ENCODE measurements at regions not wholly inside any gene's neighbourhood (a gene's known extent, or its start where the extent isn't known, plus 50 kb on each side); places are given as distances from the start of the nearest gene placed in this dataset.

DNA sequence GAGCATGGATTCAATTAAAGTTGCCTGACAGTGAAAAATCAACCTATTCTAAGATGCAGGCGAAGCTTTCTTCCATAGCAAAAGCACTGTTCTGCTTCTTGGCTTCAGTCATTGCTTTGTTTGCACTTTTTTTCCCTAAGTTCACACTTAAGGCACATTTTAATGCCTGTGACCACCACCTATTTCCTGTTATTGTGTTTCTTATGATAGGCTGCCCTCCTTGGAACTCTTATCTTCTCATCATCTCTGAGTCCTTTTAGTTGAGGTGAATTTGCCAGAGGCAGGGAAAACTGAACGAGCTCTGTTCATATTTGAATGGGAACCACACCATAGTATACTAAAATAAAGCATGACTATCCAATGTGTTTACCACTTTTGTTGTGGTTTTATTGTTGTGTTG lies 119.8 kb downstream of the SPCS3 start:
- no peak overlapping the region for H3K4me3 Mint-ChIP-seq
- no peaks in the 10 kb centered on the region for H3K9me3 Mint-ChIP-seq
- no peak overlapping the region for H3K27ac ChIP-seq (ENCODE audit: insufficient read length, low read depth, low read length)
- no peak overlapping the region for H3K4ac ChIP-seq (ENCODE audit: low read depth, low read length)
- H4K5ac ChIP-seq (ENCODE audit: insufficient read length, low read depth, low read length), result no peak overlapping the region
- no peak overlapping the region for H3K4me2 ChIP-seq (ENCODE audit: insufficient read depth, insufficient read length, low read length)
- H3K79me1 ChIP-seq (ENCODE audit: insufficient read depth, low read depth, low read length, poor library complexity, severe bottlenecking), result no peaks in the 10 kb centered on the region
- no peak overlapping the region for H3K56ac ChIP-seq (ENCODE audit: insufficient read length, low read depth, low read length)
- no peaks in the 10 kb centered on the region for H3K27me3 Mint-ChIP-seq (ENCODE audit: low read depth)
- no peak overlapping the region for H3K9ac ChIP-seq (ENCODE audit: extremely low read depth, insufficient read length, low read length)
- no peaks in the 10 kb centered on the region for H3K23me2 ChIP-seq (ENCODE audit: insufficient read length, low read depth, low read length, poor library complexity, severe bottlenecking)
- no peaks in the 10 kb centered on the region for H3K4me1 Mint-ChIP-seq
- H2BK15ac ChIP-seq (ENCODE audit: low read depth, low read length), result no peak overlapping the region
- no peak overlapping the region for H4K8ac ChIP-seq (replicated peaks; ENCODE audit: insufficient read length, low read depth, low read length)
- no peak overlapping the region for H2BK12ac ChIP-seq (ENCODE audit: insufficient read length, low read depth, low read length)
- no peaks in the 10 kb centered on the region for H3K27me3 ChIP-seq (ENCODE audit: insufficient read depth, low read length)
- H3K4me1 ChIP-seq (ENCODE audit: insufficient read depth, low read length), result no peaks in the 10 kb centered on the region
- DNase-seq, result no peak
- no peaks in the 10 kb centered on the region for H3K79me2 ChIP-seq (ENCODE audit: insufficient read depth, low read length)
- no peak overlapping the region for H3K18ac ChIP-seq (ENCODE audit: insufficient read length, low read depth, low read length)
- no peak overlapping the region for H3K27ac Mint-ChIP-seq
- no CpG with 5 or more reads among the region's 2 CpGs for WGBS (ENCODE audit: extremely low coverage, insufficient read length, low lambda C conversion rate)
- TF ChIP-seq, protein P1, sequence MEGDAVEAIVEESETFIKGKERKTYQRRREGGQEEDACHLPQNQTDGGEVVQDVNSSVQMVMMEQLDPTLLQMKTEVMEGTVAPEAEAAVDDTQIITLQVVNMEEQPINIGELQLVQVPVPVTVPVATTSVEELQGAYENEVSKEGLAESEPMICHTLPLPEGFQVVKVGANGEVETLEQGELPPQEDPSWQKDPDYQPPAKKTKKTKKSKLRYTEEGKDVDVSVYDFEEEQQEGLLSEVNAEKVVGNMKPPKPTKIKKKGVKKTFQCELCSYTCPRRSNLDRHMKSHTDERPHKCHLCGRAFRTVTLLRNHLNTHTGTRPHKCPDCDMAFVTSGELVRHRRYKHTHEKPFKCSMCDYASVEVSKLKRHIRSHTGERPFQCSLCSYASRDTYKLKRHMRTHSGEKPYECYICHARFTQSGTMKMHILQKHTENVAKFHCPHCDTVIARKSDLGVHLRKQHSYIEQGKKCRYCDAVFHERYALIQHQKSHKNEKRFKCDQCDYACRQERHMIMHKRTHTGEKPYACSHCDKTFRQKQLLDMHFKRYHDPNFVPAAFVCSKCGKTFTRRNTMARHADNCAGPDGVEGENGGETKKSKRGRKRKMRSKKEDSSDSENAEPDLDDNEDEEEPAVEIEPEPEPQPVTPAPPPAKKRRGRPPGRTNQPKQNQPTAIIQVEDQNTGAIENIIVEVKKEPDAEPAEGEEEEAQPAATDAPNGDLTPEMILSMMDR (conservative IDR thresholded peaks at IDR 0.05), result no peak
- H2BK5ac ChIP-seq (ENCODE audit: insufficient read length, low read length), result no peak overlapping the region
- peak overlapping the region; percentile 8 for H2AFZ ChIP-seq (ENCODE audit: low read length)
- H3K9me3 ChIP-seq (ENCODE audit: control insufficient read depth, low read depth, low read length), result no peaks in the 10 kb centered on the region
- no peak overlapping the region for H3K14ac ChIP-seq (ENCODE audit: insufficient read depth, low read length)
- H4K91ac ChIP-seq (ENCODE audit: insufficient read length, low read depth, low read length), result no peak overlapping the region
- H3T11ph ChIP-seq (ENCODE audit: low read length), result no peak overlapping the region
- H2AK5ac ChIP-seq (ENCODE audit: insufficient read length, low read length), result no peak overlapping the region
- H3K23ac ChIP-seq (ENCODE audit: insufficient read length, low read depth, low read length), result no peak overlapping the region
- no peak overlapping the region for H2BK20ac ChIP-seq (ENCODE audit: low read depth, low read length, poor library complexity, severe bottlenecking)
- no peaks in the 10 kb centered on the region for H4K20me1 ChIP-seq (ENCODE audit: control insufficient read depth, insufficient read depth, insufficient read length)
- no peak overlapping the region for H2BK120ac ChIP-seq (ENCODE audit: low read depth, low read length, poor library complexity, severe bottlenecking)
- no peaks in the 10 kb centered on the region for H3K36me3 Mint-ChIP-seq (ENCODE audit: insufficient read depth in 1 of 3, low read depth in 3 of 3)
